GM23248 (cell line): ENCODE measurements at regions not wholly inside any gene's neighbourhood (a gene's known extent, or its start where the extent isn't known, plus 50 kb on each side); places are given as distances from the start of the nearest gene placed in this dataset.

ENCODE experiments used
- EZH2 ChIP-seq: fragments of 200-600 bp; sonication (generic); IDR thresholded peaks from 2 replicates; pipeline ENCODE4 v1.6.1; 2018; ENCODE audit warnings: antibody characterized with exemption, mild to moderate bottlenecking; ENCODE audit not compliant: insufficient read depth, poor library complexity, severe bottlenecking
- EZH2phosphoT487 ChIP-seq: fragments of 200-600 bp; sonication (generic); IDR thresholded peaks from 2 replicates; pipeline ENCODE4 v1.6.1; 2018; ENCODE audit warnings: antibody characterized with exemption, moderate library complexity, mild to moderate bottlenecking, low read depth; ENCODE audit not compliant: insufficient read depth

DNA sequence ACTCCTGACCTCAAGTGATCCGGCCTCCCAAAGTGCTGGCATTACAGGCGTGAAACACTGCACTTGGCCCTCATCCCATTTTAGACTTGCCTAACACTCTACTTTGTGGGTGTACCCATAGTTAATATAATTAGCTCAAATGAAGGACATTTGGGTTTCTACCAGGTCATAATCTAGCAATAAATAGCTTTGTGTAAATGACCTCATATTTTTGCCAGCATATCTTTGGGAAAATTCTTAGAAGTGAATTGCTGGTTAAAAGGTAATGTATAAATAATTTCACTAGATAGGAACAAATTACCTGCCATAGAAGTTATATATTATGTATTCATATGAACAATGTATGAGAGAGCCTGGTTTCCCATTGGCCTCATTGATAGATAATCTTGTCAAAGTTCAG lies 206.0 kb downstream of the DIPK2A start:
- TF ChIP-seq EZH2 (no peak), EZH2phosphoT487 (no peak)
